H7 (cell line): ENCODE measurements at regions not wholly inside any gene's neighbourhood (a gene's known extent, or its start where the extent isn't known, plus 50 kb on each side); places are given as distances from the start of the nearest gene placed in this dataset.

Source experiments
- DNase-seq: peaks from one replicate; pipeline ENCODE4 v3.0.0; 2012
- H3K27me3 ChIP-seq: 2 replicates; pipeline ENCODE4 v1.6.0; 2011; ENCODE audit warnings: mild to moderate bottlenecking, low read length; ENCODE audit not compliant: control insufficient read depth, insufficient read depth
- H3K36me3 ChIP-seq: replicated peaks from 2 replicates; pipeline ENCODE4 v1.5.1; 2011; ENCODE audit warnings: low read length; ENCODE audit not compliant: control insufficient read depth, insufficient read depth
- H3K4me3 ChIP-seq: 2 replicates; pipeline ENCODE4 v1.5.1; 2011; ENCODE audit warnings: low read depth, mild to moderate bottlenecking, control low read depth, low read length, moderate library complexity; ENCODE audit not compliant: insufficient read depth

DNA sequence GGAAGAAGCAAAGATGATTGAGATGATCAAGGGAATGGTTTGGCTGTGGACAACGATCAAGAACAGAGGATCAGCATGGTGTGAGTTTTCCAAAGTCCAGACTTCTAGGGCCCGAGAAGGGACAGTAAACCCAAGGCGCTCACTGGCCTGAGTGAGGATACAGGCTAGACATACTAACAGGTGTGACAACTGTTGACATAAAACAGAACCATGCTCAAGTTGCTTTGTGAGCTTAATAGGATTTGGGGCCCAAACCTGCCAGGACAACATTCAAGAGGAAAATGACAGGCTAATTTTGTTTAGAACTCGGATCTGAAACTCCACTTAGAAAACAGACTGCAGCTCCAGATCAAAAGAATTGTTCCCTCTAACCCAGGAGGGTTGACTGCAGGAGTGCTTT is 68.1 kb upstream of the ACKR3 start:
- no peak overlapping the region for H3K4me3 ChIP-seq
- DNase-seq, result no peak
- no peaks in the 10 kb centered on the region for H3K36me3 ChIP-seq
- H3K27me3 ChIP-seq, result no peaks in the 10 kb centered on the region; the same call in 1 of the 2 replicates

DNA sequence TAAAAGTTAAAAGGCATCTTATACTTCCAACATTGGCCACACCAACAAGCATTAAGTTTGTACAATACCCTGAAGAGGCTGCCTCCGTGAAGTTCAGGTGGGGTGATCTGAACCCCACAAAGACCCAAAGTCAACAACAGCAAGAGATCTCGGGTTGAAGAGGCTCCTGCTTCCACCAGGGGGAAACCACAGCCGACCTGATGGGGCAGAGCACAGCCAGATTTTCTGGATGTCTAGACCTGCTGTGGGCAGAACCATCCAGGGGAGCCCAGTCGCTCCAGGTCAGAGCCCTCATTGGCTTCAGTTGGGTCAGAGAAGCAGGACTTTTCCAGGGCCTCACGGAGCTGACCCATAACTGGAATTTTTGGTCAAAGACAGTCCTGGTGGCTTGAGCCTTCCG is 66.5 kb upstream of the ACKR3 start:
- H3K4me3 ChIP-seq, result no peak overlapping the region
- H3K27me3 ChIP-seq, result no peaks in the 10 kb centered on the region; the same call in 1 of the 2 replicates
- DNase-seq, result peak; percentile 73
- H3K36me3 ChIP-seq, result no peaks in the 10 kb centered on the region

DNA sequence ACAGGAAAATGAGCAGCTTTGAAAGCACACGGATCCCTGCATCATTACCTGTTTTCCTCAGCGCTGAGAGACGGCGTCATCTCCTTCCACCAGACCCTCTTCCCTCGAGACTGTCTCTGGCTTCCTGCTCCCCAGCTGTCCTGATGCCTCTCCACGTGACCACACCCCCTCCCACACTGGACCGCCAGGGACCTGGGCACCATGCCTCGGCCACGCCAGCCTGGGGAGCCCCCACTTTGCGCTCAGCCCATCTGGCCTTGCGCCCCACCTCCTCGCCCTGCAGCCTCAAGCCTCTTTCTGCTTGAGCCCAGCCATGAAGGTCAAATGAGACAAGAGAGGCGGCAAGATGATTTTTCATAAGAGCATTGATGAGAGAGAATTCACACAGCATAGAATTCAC is 66.0 kb upstream of the ACKR3 start:
- Histone ChIP-seq H3K36me3 (no peaks in the 10 kb centered on the region), H3K4me3 (no peak overlapping the region), H3K27me3 (no peaks in the 10 kb centered on the region; the same call in 1 of the 2 replicates)
- peak; percentile 41 for DNase-seq

GRCh38 chr2:236505041-236505440 is 64.6 kb upstream of the ACKR3 start:
- no peak for DNase-seq
- H3K27me3 ChIP-seq, result no peaks in the 10 kb centered on the region; the same call in 1 of the 2 replicates
- H3K4me3 ChIP-seq, result no peak overlapping the region
- no peaks in the 10 kb centered on the region for H3K36me3 ChIP-seq

- no peak overlapping the region for H3K4me3 ChIP-seq
- no peaks in the 10 kb centered on the region for H3K36me3 ChIP-seq
- H3K27me3 ChIP-seq, result no peaks in the 10 kb centered on the region; the same call in 1 of the 2 replicates
- no peak for DNase-seq
Observed at GRCh38 chr2:236505648-236506047, 64.0 kb upstream of the ACKR3 start.

DNA sequence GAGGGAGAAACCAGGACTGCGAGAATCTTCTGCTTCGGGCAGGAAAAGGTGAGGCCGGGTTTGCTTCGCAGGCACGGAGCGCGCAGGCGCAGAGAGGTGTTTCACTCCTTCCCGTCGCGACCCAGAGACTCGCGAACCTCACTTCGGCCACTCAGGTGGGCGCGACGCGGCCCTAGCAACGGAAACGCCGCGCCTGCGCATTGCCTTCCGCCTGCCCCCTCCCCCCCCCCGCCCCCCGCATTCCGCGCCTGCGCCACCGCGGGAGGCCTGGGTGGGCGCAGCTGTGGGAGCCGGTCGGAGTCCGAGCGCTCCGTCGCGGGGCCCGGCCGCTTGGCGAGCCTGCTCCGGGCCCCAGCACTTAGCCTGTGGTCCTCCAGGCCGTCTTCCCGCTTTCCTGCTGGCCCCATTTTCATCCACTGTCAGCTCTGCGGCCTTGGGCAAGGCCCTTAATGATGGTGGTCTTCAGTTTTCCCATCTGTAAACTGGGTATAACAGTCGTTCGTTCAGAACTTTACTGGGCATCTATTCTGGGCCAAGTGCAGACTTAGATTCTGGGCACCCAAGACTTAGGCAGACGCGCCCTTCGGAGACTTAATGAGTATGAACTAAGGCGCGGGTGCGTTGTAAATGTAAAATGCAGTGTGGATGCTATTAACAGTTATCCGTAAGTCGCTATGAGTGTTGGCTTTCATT is 62.1 kb upstream of the ACKR3 start:
- H3K36me3 ChIP-seq, result no peaks in the 10 kb centered on the region
- no peaks in the 10 kb centered on the region; the same call in 1 of the 2 replicates for H3K27me3 ChIP-seq
- H3K4me3 ChIP-seq, result peak overlapping the region; percentile 33; the same call in 1 of the 2 replicates
- DNase-seq, result peak; percentile 92

- Histone ChIP-seq H3K36me3 (no peaks in the 10 kb centered on the region), H3K4me3 (no peak overlapping the region), H3K27me3 (no peaks in the 10 kb centered on the region; the same call in 1 of the 2 replicates)
- DNase-seq, result no peak
Observed at GRCh38 chr2:236508466-236508865, 61.2 kb upstream of the ACKR3 start.

- no peak for DNase-seq
- Histone ChIP-seq H3K4me3 (no peak overlapping the region), H3K27me3 (no peaks in the 10 kb centered on the region), H3K36me3 (no peaks in the 10 kb centered on the region)
Observed at GRCh38 chr2:236510034-236510433, 59.6 kb upstream of the ACKR3 start.

DNA sequence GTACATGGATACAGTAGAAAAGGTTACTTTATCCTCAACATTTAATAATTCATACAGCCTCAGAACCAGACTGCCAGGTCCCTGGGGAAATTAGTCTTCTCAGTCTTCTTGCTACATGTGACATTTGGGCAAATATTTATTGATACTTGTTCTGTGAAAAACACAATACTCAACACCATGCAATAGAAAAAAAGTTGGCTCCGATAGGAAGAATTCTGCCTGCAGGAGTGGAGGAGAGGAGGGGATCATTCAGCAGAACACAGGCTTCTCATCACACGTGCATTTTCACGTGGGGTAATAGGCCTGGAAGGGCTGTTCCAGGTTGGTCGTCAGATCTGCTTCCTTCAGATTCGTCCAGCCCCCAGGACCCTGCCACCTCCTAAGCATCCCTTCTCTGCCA is 58.4 kb upstream of the ACKR3 start:
- H3K4me3 ChIP-seq, result no peak overlapping the region
- H3K27me3 ChIP-seq, result no peaks in the 10 kb centered on the region
- no peaks in the 10 kb centered on the region for H3K36me3 ChIP-seq
- DNase-seq, result no peak

DNA sequence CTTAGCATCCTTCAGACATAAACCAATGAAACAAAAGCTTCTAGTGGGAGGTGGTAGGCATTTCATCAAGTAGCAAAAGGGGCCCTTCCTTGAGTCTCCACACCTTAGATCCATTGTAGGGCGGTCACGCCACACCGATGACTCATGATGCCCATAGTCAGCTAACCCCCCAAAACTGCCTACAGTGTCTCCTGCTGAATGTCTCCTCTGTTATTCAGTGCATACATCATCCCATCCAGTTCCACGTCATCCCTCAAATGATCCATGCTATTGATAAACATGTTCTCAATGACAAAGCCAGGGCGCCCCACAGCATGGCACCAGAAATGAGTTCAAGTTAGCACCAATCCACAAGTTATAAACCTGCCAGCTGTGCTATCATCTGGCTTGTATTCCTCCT is 57.4 kb upstream of the ACKR3 start:
- Histone ChIP-seq H3K36me3 (no peaks in the 10 kb centered on the region), H3K27me3 (no peaks in the 10 kb centered on the region), H3K4me3 (no peak overlapping the region)
- no peak for DNase-seq

GRCh38 chr2:236512902-236513435 is 56.7 kb upstream of the ACKR3 start:
- Histone ChIP-seq H3K27me3 (no peaks in the 10 kb centered on the region), H3K36me3 (no peaks in the 10 kb centered on the region), H3K4me3 (no peak overlapping the region)
- DNase-seq, result peak; percentile 69

- no peaks in the 10 kb centered on the region for H3K27me3 ChIP-seq
- no peak overlapping the region for H3K4me3 ChIP-seq
- DNase-seq, result no peak
- H3K36me3 ChIP-seq, result no peaks in the 10 kb centered on the region
Observed at GRCh38 chr2:236513956-236514355, 55.7 kb upstream of the ACKR3 start.

- H3K27me3 ChIP-seq, result no peaks in the 10 kb centered on the region
- no peak overlapping the region for H3K4me3 ChIP-seq
- no peak for DNase-seq
- H3K36me3 ChIP-seq, result no peaks in the 10 kb centered on the region
Observed at GRCh38 chr2:236516708-236517107, 52.9 kb upstream of the ACKR3 start.

DNA sequence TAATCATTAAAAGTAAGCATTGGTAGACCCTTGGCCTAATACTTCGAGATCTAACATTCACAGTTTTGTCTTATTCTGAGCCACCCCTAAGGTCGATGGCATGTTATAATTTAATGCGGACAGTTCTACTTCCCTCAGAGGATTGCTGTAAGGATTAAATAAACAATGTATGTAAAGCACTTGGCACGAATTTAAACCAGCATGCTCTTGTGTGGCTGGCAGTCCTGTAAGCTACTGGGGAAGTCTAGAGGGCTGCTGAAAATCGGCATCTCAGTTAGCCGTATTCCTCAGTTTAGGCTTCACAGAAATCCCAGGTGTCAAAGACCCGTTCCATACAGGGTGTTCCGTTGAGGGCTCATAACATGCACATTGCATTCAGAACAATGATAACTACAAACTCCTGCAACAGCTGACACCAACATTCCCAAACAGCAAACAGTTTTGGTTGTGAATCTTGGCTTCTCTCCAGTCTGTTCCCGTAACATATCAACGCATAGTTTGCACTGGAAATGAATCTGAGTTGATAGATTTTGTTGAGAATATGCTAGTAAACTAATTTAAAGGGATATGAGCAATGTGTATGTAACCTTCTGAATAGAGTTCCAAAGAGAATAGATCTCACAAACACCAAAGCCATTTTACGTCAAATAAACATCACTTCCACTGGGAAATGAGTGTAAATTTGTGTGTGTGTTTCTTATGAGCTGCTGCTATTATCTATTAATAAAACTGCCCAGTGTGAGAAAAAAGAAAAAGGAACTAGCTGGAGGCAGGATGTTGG is 52.2 kb upstream of the ACKR3 start:
- H3K36me3 ChIP-seq, result no peaks in the 10 kb centered on the region
- no peaks in the 10 kb centered on the region for H3K27me3 ChIP-seq
- DNase-seq, result no peak
- H3K4me3 ChIP-seq, result no peak overlapping the region
